Skin epidermis (tissue), 12 donors: ENCODE measurements at regions not wholly inside any gene's neighbourhood (a gene's known extent, or its start where the extent isn't known, plus 50 kb on each side); places are given as distances from the start of the nearest gene placed in this dataset.

Source experiments
- H3K27ac ChIP-seq, 21 experiments: fragments of 200-600 bp; sonication (generic) in 11 of 21; one replicate each; pipeline ENCODE4 v1.5.0; 2020; ENCODE audit warnings: mild to moderate bottlenecking in 3 of 21, inconsistent platforms in 2 of 21, moderate library complexity in 2 of 21
- H3K4me3 ChIP-seq, 7 experiments: fragments of 200-600 bp; sonication (generic) in 2 of 7; one replicate each; pipeline ENCODE4 v1.5.0; 2020; ENCODE audit warnings: inconsistent platforms in 2 of 7, mild to moderate bottlenecking in 2 of 7, moderate library complexity in 1 of 7

DNA sequence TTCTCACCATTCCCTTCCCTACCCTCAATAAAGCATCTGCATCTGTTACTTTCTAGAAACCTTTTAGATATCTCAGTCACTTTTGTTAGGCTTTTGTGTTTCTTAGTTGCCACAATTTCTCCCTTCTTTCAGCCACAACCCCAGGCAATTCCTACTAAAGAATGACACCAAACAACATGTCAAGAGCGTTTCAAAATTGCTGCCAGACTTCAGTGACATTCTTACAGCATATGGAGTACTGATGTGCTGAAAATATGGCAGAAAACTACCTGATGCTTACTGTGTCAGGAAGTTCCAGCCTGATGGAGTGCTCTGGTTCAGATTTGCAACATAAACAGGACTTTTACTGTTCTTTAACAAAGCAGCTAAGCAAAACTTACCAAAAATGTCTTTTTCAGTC lies 957.7 kb upstream of the POU3F3 start:
- Histone ChIP-seq H3K27ac (no peak overlapping the region), H3K4me3 (no peak overlapping the region)

DNA sequence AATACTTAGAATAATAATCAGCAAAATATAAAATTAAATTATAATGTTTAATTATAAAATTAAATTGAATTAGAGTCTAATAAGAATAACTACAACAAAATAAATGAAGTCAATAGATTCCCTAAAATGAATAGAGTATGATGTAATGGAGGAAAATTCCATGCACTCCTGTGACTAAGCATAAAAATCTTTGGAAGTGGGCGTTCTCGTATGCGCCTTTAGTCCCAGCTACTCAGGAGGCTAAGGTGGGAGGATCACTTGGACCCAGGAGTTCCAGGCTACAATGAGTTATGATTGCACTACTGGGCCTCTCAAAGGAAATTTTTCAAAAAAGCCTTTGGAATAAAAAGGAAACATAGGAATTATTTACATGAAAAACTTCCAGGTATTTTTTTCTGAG lies 955.4 kb upstream of the POU3F3 start:
- H3K4me3 ChIP-seq: no peak overlapping the region
- no peak overlapping the region for H3K27ac ChIP-seq

DNA sequence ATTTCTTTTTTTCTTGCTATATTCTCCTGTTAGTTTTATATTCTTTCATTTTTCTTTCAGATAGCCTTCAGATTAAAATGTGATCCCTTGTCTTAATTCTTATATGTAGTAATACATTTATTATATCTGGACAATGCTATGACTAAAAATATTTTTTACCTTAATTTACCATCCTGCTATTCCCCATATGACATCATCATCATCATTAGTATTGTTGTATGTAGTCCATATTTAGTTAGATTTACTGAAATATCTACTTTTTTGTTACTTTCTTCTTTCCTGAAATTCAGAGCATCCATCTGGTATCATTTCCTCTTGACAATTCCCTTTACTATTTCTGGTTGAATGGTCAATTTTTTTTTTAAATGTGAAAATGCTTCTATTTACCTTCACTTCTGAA lies 951.6 kb upstream of the POU3F3 start:
- Histone ChIP-seq H3K27ac (no peak overlapping the region), H3K4me3 (no peak overlapping the region)

DNA sequence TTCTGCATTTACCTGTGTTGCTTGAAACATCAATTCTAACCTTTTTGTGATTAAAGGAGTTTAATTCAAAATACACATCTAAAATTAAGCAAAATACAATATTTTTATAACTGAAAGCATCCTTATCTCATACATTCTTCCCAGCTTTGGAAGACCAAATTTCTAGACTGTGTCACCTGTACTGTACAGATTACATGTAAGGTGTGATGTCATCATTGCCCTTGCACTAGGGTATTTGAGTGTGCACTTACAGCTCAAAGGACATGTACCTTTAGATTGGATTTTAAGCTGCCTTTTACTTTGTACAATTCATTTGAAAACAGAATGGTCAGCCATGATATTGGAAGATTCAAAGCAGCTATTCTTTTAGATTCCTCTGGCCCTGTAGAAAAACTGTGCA lies 932.8 kb upstream of the POU3F3 start:
- H3K27ac ChIP-seq: no peak overlapping the region
- no peak overlapping the region for H3K4me3 ChIP-seq

DNA sequence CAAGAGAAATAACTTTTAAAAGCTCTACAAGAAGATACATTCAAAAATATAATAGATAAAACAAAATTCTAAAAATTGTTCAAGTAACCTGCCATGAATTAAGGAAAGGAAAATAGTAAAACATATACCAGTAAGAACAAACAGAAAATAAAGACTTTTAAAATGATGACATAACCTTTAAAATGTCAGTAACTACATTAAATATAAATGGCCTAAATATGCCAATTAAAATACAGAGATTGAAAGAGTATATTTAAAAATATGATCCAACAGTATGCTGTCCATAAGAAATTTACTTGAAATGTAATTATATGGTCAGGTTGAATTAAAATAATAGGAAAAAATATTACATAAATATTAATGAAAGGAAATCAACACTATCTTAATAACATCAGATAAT lies 911.7 kb upstream of the POU3F3 start:
- Histone ChIP-seq H3K27ac (no peak overlapping the region), H3K4me3 (no peak overlapping the region)

DNA sequence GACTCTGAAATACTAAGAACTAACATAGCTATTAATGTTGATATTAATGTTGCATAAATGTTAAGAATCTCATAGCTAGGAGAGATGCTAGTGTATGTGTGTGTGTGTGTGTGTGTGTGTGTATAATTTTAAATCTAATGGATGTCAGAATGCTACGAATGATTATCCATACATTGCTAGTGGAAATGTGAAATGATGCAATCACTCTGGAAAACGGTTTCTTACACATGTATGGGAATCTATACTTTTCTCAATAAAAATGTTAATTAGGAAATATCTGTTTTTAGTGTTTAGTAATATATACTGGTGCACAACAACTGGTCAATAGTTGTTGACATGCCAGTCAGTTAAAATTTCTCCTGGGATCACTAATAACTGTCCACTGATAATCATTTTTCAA lies 908.8 kb upstream of the POU3F3 start:
- Histone ChIP-seq H3K4me3 (no peak overlapping the region), H3K27ac (no peak overlapping the region)

DNA sequence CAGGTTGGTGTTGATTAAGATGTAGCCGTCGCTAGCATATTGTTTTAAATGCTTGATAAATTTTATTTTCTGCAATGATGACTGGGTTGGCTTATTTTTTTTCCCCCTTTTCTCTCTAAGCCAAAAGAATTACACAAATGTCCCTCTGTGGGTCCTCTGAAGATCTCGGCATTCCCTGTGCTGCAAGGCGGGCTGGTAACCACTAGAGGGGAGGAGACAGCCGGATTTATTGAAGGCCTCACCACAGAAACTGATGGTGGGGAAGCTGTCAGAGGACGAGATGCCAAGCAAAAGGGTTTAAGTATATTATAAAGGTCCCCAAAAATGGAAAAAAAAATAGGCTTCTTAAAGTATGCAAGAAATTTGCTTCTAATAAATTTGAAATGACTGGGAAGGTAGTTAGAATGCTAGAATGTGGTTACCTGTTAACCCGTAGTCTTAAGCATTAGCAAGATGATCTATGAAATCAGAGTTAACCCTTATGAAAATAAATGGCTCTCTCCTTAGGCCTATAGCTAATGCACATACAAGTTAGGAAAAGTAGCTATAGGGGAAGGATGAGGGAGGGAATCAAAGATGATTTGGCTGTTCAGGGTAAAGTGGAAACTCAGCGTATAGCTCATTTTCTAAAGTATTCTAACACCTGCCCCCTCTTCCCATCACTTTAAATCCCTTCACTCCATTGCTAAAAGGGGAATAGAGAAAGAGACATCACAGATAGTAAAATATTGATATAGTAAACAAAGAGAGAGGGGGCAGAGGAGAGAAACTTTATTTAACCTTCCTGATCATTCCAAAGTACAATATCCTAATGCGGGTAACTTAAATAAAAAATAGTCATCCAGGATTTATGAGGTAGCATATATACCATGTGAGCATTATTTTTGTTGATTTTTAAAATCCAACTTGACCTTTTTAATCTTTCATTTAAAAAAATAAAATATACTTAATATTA lies 894.5 kb upstream of the POU3F3 start:
- Histone ChIP-seq H3K27ac (no peak overlapping the region), H3K4me3 (no peak overlapping the region)

DNA sequence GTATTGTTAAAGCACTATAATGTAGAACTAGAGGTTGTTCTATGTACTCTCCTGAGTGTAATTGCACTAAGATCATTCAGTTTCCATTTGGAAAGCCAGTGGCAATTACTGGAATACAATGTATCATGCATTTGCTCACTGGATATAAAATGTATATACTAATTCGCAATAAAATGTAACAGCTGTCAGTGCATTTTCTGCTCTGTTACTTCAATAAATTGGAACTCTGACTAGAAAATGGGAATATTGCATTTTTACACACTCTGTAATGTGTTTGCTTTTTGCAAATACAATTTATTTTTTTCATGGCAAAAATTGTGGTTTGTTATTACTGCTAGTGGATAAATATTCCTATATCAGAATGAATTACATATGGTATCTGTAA lies 893.8 kb upstream of the POU3F3 start:
- Histone ChIP-seq H3K27ac (no peak overlapping the region), H3K4me3 (no peak overlapping the region)

DNA sequence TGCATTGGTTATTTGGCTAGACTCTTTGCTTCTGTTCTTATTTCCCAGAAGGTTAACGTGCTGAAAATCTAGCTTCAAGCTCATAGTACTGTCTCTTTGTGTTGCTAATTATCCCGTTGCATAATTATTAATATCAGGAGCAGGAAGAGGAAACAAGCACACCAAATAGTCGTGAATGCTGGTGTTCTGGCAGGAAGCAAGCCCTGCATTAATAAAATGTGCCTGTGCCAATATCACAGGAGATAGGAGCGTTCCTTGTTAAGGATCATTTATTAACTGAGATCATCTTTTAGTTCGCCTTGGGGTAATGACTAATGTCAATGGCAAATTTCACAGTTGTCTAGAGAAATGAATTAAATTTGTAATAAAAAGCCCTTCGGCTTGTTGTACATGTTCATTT lies 893.0 kb upstream of the POU3F3 start:
- Histone ChIP-seq H3K27ac (no peak overlapping the region), H3K4me3 (no peak overlapping the region)

DNA sequence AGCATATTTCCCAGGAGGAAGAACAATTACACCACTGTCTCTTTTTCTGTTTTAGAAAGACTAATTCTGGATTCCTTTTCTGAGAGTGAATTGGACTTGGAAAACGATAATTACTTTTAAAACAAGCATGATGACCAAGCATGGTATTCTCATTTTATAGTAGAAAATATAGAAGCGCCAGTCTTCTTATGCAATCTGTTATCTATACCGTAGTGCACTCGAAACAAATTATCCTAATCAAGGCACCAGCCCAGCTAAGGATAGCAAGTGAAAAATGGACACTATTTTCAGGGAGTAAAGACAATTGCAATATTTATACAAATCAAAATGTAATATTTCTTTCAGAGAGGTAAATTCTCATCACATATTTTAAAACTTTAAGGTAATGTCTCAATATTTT lies 892.1 kb upstream of the POU3F3 start:
- Histone ChIP-seq H3K4me3 (no peak overlapping the region), H3K27ac (no peak overlapping the region)

DNA sequence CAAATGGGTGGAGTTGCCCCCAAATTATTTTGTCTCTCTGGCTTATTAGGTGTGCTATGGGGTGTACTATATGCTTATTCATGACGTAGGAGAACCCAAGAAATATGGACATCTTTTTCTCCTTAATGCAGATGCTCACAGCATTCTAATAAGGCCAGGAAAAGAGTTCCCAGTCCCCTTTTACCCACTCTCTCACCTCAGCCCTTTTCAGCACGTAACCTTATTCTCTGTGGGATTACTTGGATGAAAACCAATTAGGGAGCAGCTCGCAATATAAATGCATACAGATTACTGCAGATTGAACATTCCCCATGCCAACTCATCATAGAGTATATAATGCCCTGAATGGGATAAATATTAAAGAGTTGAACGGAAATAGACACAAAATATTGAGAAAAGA lies 891.2 kb upstream of the POU3F3 start:
- Histone ChIP-seq H3K4me3 (no peak overlapping the region), H3K27ac (no peak overlapping the region)

DNA sequence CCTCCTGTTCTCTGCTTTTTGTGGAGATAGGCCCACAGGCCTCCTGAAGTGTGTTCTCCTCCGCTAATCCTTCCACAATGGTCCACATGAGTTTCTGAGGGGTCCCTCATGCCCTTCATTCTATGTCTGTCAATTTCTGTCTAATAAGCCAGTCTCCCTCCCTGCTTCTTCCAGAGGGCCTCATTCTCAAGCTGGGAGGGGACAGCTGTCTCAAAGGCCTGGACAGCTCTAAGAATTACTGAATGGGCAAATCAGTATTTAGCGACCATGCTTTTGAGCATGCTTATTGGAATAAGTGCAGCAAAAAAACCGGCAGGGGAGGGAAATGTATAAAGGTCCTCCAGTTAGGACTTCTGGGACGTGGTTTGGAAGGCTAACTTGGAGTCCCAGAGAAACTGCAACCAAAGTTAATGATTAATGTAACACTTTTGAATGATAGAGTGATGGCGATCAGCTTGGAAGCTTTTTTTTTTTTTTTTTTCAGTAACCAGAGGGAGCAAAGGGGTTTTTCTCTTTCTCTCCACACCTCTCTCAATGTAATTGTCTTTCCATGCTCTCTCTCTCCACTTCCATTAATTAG lies 890.7 kb upstream of the POU3F3 start:
- H3K4me3 ChIP-seq: no peak overlapping the region

DNA sequence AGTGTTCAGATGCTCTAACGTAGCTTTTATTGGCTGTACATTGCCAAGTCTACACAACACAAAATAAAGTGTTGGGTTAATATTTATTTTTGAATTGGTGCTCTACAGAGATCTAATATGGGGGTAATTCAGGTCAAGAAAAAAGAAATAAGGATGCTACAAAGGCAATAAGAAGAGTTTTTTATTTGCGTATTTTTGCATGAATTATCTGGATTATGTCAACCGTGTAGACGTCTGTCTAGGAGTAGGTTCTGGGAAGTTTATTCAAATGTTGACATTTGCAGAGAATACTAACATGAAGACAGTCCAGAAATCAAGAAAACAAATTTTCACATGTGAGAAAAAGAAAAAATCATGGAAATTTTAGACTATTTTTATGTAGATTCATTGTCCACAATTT lies 876.7 kb upstream of the POU3F3 start:
- Histone ChIP-seq H3K27ac (no peak overlapping the region), H3K4me3 (no peak overlapping the region)

More for the DNA sequence above, 890.7 kb upstream of the POU3F3 start:
- no peak overlapping the region for H3K27ac ChIP-seq

DNA sequence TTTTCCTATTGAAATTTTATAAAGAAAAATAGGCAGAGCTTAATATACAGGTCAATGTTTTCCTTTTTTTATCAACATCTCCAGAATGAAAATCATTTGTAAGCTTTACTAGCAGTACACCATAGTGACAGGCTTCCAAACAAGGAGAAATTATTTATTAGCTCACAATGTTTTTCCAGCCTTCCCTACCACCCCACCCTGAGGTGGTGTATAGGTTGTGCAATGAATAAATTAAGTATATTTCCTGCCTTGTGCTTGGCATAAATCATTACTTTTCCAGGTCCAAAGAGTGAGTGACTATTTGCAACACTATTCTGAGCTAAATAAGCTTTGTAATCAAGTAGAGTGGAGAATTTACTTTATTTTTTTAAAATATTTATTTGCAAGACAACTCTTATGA lies 876.2 kb upstream of the POU3F3 start:
- H3K27ac ChIP-seq: no peak overlapping the region
- no peak overlapping the region for H3K4me3 ChIP-seq

DNA sequence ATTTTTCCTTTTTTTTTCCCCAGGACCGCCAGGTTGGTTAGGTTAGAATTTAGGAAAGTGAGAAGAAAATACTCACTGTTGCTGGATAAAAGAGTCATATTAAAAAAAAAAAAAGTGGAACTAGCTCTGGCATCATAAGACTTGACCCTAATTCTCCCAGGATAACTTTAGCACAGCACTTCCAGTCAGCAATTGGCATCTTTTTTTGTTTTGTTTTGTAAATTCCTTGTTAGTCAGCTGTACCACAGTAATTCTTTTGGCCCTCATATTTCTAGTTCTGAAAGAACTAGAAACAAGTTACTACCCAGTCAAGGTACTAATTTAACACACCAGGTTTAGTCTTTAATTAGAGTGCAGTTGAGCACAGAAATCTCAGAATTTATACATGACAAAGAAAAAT lies 873.5 kb upstream of the POU3F3 start:
- Histone ChIP-seq H3K4me3 (no peak overlapping the region), H3K27ac (no peak overlapping the region)

DNA sequence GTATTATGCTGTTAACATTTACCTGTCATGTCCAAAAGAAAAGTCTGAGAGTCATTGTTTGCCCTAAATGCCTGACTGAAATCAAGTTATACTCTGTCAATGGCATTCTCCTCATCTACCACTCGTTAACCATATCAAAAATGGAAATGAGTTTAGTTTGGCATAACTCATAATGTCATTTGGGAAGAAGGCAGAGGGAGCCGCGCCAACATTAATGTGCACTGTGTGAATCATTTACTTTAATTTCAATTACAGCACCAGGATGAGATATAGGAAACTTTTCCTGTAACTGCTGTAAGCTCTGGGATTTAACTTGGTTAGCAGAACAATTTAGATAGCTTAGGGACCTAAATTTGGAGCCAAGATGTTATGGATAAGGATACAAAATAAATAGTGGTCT lies 871.2 kb upstream of the POU3F3 start:
- Histone ChIP-seq H3K27ac (no peak overlapping the region), H3K4me3 (no peak overlapping the region)

DNA sequence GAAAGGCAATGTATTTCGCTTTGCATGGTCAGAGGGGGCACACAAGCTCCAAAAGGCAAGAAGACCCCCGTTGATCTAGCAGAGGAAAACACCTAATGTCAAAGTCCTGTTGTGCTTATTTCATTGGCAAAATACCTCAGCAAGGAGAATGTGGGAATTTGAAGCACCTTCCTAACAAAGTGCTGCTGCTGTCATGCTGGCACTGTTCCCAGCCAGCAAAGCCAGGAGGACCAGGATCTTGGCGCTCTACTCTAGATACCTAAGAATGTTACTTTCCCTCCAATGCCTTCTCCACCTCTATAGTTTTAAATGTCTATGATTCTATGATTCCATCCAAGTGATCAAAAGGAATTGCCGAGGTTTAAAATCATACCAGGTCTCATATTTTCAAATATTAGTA lies 867.9 kb upstream of the POU3F3 start:
- Histone ChIP-seq H3K4me3 (no peak overlapping the region), H3K27ac (no peak overlapping the region)

DNA sequence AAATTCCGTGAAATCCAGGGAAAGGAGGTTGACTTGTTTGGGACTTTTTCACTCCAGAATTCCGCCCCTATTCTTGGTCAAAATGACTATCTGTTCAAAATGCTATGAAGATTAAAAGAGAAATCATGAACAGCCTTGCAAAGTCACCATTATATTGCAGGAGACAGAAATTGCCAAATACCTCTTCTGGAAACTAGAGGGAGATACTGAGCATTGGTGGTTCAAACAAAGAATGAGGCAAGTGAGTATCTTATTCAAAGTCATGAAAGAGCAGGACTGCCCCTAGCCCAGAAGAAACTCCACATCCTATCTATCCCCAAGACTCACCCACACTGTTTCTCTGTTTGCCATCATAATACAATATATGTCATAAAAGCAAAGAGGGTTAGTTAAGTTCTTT lies 862.3 kb upstream of the POU3F3 start:
- Histone ChIP-seq H3K27ac (no peak overlapping the region), H3K4me3 (no peak overlapping the region)

DNA sequence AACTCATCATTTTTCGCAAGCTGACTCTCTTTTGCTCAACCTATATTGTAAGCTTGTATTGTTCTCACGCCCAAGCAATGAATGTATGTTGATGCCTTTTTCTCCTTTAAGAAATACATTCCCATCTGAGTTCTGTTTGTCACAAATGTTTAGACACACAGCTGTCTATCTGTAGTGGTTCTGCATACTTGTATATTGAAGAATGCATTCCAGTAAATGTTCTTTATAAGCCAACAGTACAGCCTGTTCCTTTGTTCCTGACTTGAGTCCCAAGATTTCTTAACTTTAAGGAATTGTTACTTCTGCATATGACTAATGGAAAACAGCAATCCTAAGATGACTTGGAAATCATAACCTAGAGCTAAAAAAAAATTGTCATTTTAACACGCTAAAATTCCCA lies 849.1 kb upstream of the POU3F3 start:
- H3K4me3 ChIP-seq: no peak overlapping the region
- peak overlapping the region in 1 of 21 experiments; percentile 57 for H3K27ac ChIP-seq

DNA sequence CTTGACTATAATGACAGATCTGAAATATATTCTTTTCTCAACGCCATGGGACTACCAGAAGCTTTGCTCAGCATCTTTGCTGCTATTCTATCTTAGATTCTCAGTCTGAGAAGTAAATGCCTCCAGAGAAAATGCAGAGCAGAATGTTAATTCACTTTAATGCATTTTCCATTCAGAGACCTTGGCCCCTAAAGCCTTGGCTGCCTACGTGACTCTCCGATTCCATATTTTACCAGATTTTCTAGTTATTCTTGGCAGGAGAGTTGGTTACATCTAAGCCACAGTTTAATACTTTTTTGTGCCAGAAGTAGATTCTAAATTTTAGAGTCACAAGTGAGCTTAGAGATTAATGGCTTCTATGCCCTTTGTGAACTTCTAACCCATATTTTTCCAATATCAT lies 837.1 kb upstream of the POU3F3 start:
- H3K27ac ChIP-seq: no peak overlapping the region
- no peak overlapping the region for H3K4me3 ChIP-seq

DNA sequence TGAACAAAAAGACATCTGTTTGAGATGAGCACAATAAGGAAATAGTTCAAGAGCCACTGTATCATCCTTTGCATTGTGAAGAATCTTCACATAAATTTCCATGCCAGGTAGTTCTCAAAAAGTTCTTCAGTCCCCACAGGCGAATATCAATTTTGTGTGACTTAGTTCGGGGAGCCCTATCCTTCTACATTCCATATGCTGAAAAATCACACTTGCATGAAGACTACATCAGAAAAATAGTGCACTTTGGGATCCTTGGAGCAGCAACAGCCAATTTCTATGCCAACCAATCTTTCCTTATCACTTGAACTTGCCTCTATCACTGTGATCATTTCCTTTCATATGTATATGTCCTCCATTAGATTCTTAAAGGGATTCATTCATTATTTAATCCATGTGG lies 830.6 kb upstream of the POU3F3 start:
- H3K4me3 ChIP-seq: no peak overlapping the region
- H3K27ac ChIP-seq: no peak overlapping the region

DNA sequence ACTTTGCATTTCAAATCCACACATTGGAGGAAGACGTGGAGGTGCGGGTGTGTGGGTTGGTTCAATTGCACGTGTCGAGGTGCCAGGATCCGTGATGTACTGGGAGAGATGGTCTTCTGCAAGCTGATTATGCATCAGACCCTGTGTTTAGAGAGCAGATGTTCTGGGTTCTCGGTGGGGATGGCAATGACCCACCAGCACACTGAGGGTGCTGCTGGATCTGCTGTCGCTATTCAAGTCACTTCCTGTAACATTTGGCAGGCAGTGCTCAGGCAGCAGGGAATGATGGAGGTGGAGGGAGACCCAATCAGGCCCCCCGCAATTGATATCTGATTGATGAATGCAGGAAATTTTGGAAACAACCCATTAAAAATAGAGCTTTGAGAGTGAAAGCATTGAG lies 830.1 kb upstream of the POU3F3 start:
- Histone ChIP-seq H3K27ac (no peak overlapping the region), H3K4me3 (no peak overlapping the region)
